NCI-H82 (cell line): ENCODE measurements at regions not wholly inside any gene's neighbourhood (a gene's known extent, or its start where the extent isn't known, plus 50 kb on each side); places are given as distances from the start of the nearest gene placed in this dataset.
"Not testable (repeated sequence)": the region's sequence is repeated elsewhere in the genome, so short reads cannot be mapped to it uniquely, and the experiment has no call there.

Experiments
- DNase-seq: peaks from one replicate; lab custom pipeline; 2025; lab: John Stamatoyannopoulos, UW

DNA sequence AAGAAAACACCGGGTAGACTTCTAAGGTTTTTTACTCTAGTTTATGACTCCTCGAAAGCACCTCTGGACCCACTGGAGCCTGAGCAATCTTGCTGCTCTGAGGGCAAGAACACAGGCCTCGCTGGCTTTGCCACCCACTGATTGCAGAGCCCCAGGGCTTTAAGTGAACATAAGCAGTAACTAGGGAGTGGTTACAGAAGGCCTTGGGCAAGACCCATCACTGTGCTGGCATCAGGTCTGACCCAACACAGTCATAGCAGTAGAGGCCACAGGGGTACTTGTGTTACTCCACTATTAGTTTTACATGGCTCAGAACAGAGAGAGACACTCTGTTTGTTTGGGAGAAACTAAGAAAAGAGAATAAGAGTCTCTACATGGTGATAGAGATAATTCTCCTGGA lies 684.5 kb downstream of the FAM181B start:
- no peak for DNase-seq

DNA sequence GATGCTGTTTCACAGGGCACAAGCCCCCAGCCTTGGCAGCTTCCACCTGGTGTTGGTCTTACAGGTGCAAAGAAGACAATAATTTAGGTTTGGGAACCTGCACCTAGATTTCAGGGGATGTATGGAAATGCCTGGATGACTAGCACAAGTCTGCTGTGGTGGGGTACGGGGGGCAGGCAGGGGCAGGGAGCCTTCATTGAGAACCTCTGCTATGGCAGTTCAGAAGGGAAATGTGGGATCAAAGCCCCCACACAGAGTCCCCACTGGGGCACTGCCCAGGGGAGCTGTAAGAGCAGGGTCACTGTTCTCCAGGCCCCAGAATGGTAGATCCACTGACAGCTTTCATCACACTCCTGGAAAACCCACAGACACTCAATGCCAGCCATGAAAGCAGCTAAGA lies 686.5 kb downstream of the FAM181B start:
- no peak for DNase-seq

DNA sequence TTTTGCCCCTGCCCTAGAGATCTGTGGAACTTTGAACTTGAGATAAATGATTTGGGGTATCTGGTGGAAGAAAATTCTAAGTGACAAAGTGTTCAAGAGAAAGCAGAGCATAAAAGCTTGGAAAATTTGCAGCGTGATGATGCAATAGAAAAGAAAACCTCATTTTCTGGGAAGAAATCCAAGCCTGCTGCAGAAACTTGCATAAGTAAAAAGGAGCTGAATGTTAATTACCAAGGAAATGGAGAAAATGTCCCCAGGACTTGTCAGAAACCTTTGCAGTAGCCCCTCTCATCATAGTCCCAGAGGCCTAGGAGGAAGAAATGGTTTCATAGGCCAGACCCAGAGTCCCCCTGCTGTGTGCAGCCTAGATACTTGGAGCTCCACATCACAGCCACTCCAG lies 686.9 kb downstream of the FAM181B start:
- DNase-seq = no peak

DNA sequence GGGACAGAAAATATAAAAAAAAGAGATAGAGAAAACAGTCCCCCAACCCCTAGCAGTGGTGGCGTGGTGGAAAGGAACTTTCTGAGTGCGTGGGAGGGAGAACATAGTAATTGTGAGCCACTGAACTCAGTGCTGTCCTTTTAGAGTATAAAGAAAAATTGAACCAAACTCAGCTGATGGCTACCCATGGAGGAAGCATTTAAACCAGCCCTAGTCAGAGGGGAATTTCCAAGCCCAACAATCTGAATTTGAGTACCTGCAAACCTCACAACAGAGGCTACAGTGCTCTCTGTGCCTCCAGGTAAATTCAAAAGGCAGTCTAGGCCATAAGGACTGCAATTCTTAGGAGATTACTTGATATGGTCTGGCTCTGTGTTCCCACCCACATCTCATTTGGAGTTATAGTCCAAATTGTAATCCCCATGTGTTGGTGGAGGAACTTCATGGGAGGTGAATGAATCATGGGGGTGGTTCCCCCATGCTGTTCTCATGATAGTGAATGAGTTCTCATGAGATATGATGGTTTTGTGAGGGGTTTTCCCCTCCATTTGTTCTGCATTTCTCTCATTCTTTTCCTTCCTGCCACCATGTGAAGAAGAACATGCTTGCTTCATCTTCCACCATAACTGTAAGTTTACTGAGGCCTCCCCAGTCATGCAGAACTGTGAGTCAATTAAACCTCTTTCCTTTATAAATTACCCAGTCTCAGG lies 687.8 kb downstream of the FAM181B start:
- DNase-seq = no peak

DNA sequence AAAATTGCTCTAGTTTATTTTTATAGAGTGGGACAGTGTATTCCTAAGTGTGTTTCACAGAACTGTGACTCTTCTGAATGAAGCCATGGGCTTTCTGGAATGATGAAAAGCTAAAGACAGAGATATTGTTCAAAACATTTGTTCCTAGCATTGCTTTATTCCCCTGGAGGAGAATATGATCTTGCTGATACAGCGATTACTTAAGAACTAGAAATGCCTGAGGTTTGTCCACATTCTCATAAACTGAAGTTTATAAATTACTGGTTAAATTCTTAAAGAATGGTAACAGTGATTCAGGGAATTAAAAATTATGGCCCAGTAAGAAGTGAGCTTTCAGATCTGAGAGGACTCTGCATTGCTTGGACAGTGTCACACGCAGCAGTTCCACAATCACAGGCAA lies 690.3 kb downstream of the FAM181B start:
- DNase-seq = no peak

DNA sequence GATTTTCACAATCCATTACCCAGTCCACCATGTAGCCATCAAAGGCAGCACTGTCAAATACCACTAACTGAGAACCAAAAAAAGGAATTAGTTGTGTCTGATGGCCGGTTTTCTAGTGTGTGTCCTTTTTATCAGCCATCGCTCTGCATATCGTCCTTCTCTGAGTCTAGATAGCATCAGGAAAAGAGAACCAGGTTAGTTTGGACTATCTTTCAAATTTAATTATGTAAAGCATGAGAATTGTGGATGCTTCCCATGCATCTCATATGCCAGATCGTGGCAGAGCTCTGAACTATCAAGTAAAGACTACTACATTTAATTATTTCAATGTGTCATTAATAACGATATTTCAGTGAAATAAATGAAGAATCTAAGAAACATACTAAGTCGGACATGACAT lies 691.9 kb downstream of the FAM181B start:
- DNase-seq = no peak

DNA sequence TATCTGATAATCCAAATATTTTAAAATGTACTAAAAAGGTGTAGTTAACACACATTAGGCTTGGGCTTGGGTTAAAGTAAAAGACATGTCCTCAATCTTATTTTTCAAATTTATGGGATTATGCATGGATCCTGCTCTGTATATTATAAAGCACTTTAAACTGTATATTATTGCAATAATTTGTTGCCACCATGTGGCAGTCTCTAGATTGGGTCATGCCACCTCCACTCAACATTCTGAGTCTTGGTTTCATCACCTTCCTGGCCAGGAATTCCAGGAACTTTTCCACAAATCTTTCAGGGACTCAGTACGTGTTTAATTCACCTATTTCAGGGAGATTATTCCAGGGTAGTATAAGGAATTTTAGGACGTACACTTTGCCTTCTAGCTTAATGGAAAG lies 695.5 kb downstream of the FAM181B start:
- DNase-seq = no peak

DNA sequence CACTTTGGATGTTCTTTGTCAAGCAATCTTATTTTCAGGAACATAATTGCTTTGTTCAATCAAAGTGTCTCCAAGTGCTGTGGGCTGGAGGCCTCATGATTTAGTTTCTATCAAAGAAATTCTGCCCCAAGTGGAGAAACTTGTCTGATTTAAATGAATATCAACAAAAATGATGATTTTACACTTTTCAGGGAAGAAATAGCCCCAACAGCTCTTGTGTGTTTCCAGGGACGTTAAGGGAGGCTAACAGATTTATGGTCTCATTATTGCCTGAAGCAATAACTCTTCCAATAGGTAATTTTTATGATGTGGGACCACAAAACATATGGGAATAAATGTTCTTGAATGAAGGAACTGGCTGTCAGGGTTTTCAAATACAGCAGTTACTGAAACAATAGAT lies 699.1 kb downstream of the FAM181B start:
- DNase-seq = no peak

DNA sequence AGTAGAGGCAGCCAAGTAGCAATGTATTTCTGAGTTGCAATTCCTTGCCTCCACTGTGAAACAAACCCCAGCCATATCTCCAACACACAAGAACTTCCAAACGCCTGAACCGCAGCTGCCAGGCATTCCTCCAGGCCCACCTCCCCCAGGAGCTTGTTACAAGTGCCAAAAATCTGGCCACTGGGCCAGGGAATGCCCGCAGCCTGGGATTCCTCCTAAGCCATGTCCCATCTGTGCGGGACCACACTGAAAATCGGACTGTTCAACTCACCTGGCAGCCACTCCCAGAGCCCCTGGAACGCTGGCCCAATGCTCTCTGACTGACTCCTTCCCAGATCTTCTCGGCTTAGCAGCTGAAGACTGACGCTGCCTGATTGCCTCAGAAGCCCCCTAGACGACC lies 706.3 kb downstream of the FAM181B start:
- DNase-seq = not testable (repeated sequence)

DNA sequence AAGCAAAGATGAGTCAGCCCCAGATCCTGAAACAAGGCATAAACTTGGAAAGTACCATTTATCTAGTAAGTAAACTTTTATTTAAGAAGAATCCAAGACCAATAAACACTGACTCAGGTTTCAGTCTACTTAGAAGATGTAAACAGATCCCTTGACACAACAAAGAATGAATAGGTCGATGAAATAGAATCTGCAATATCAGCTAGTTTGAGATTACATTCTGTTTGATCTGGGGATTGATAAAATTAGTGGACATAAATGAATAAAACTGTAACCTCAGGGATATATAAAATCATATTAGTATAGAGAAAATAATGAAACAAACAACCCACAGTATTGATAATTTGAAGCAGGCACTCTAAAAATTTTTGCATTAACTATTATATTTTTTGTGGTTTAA lies 708.9 kb downstream of the FAM181B start:
- DNase-seq = no peak

DNA sequence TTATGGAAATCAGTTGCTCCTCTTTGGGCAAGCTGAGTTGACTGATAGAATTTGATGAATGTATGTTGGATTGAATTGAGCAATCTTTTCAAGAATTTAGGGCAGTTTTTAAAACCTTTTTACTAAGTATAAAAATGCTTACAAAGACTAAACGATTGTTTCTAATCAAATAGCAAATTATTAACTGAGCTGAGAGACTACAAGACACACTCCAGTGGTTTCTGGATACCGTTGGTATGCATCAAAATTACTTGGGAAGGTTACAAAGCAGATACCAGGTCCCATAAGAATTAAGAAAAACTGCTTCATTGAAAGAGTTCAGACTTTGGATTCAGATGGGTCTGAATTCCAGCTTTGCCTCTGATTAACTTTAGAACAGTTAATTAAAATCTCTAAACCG lies 721.4 kb downstream of the FAM181B start:
- DNase-seq = no peak

DNA sequence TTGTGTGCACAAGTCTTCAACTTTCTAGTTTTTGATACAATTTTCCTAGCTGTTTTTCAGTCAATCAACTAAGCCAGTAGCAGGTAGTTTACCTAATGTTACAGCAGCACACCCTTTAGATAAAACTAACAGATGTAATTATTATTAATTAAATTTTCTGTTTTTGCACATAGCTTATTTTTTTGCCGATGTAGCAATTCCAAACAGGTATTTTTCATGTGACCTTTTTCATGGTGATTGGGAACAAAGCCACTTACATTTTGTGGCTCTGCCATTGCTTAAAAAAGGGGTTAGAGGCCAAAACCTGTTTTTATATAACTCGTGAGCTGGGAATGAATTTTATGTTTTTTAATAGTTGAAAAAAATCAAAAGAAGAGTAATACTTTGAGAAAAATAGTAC lies 724.5 kb downstream of the FAM181B start:
- no peak for DNase-seq

DNA sequence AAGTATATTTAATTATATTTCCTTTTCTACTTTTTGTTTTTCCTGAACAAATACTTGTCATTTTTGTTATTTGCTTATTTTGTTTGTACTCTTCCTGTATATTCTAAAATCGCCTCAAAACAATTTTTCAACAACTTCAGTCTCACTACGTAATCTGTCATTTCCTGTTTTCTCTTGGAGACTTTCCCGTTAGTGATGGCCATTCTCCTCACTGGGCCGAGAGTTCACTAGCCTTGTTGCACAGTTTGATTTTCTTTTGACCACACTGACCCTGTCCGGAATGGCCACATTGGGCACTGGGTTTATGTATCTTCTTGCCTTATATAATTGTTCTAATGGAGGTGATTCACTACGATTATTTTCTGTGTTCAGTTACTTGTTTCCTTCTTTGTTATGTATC lies 726.1 kb downstream of the FAM181B start:
- no peak for DNase-seq

DNA sequence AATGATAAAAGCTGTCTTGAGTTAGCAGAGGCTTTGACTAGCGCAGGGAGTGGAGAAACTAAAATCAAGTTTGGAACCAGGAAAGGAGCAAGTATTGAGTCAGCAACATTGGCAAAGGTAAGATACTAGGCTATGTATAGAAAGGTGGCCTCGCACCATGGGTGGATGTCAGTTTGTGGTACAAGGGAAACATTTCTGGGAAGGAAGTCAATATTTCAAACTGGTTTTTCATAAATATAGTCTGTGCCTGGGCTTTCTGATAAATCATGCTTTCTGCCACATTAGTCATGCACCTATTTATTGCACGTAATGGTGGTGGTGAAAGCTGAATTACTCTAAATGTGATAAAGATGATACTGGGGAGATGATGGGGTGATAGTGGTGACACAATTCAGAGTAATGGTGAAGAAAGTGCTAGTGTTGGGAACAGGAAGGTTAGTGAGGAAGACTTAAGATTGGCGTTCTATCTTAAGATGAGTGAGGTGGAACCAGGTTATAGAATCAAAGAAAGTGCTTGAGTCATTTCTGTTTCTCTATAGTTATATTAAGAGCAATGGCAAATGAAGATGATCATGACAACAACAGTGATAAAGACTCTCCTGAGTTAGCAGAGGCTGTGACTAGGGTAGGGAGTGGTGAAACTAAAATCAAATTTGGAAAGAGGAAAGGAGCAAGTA lies 729.0 kb downstream of the FAM181B start:
- no peak for DNase-seq

DNA sequence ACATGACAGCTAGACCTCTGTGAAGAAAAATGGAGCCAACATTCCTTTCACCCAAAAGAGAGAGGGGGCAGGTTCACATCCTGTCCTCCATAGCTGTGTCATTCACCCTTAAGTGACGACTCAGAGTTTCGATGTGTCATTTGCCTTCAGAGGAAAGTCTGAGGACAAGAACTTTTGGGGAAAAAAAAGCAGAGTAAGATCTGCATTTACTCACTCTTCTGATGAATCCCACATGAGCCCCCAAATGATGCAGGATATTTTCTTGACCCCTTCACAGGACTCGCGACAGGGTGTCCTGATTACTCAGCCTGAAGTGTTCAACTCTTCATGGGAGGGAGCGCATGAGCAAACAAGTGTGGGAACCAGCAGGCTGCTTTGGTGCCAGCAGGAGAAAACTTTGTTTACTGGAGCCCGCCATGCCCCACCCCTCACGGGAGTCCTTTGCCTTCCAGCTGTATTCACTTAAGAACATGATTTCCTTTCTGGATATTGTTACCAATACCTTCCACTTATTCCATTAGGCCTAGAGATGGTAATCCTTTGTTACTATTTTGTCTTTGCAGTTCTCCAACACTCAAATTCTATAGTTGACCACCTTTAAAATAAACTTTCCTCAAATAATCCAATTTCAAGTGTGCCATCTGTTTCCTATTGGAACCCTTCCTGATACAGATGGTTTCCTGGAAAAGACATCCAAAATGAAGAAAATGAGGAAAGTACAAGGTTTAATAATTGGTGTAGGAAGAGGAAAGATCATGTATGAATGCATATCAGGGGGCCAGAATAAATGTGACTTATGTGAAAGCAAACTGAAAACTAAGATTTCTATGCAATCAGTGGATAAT lies 729.8 kb downstream of the FAM181B start:
- DNase-seq = peak; percentile 21

DNA sequence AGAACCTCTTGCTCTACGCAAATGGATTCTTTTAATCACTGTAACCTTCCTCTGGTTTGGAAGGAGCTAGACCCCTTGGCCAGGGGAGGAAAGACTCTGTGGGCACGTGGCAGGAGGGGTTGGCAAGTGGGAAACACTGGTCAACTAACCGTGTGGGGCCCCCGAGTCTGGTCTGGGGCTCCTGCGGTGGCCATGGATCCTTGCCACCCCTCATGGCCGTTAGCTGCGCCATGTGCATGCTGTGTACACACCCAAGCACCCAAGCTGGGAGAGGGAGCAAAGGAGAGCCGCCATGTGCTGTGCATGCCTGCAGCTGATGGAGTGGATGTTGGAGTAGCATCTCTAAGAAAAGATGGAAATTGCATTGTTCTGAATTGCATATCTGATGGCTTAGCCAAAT lies 730.6 kb downstream of the FAM181B start:
- no peak for DNase-seq

DNA sequence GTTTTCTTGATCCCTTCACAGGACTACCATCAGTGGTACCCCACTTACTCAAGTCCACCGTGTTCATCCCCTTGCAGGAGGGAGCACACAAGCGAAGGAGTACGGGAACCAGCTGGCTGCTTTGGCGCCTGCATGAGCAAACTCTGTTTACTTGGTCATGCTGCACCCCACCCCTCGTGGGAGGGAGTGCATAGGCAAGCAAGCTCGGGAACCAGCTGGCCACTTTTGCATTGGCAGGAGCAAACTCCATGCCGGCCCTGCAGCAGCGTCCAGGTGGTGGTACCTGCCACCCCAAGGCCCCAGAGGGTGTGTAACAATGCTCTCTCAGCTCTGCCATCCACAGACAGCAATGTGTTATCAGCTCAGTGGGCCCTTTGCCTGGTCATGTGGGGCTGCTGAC lies 737.8 kb downstream of the FAM181B start:
- no peak for DNase-seq

DNA sequence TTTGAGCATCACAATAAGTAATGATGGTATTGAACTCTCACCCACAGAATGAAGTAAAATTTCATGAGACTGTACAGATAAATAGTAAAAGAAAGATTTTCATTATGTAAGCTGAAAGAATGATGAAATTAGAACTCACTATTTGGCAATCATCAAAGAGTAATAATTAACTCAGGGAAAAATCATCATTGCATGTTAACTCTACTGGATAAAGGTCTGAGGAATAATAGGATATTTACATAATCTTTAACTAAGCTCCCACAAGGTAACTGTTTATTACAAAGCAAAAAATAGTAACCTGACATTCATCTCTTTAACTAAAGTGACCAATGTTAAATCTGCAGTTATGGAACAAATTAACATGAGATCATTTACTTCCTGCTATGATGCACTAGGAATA lies 739.9 kb downstream of the FAM181B start:
- DNase-seq = no peak

DNA sequence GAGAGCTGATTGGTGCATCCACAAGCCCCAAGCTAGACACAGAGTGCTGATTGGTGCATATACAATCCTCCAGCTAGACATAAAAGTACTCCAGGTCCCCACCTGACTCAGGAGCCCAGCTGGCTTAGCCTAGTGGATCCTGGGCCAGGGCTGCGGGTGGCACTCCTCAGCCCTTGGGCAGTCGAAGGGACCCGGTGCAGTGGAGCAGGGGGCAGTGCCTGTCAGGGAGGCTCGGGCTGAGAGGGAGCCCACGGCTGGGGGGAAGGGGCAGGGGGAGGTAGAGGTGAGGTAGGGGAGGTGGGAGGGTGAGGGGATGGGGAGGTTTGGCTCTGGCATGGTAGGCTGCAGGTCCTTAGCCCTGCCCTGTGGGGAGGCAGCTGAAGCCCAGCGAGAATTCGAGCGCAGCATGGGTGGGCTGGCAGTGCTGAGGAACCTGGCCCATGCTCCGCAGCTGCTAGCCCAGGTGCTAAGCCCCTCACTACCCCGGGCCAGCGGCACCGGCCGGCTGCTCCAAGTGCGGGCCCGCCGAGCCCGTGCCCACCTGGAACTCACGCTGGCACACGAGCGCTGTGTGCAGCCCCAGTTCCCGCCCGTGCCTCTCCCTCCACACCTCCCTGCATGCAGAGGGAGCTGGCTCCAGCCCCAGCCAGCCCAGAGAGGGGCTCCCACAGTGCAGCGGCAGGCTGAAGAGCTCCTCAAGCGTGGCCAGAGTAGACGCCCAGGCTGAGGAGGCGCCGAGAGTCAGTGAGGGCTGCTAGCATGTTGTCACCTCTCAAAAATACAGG lies 742.8 kb downstream of the FAM181B start:
- no peak for DNase-seq

DNA sequence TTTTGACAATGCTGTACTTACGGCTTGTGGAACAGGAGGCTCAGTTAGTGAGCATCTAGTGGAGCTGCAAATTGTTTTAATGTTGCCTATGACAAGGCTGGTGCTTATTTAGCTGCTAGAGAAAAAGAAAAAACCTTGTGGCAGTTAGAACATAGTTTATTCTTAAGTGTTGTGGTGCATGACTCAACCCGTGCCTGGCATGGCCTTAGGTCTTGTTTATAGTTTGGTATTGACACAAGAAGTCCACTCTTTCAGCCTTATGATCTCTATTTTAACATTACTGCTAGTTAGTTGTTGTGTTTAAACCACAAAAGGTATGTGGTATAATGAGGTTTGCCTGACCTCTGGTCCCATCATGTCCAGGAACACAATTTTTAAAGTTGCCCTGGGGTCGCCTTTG lies 744.6 kb downstream of the FAM181B start:
- DNase-seq = no peak

DNA sequence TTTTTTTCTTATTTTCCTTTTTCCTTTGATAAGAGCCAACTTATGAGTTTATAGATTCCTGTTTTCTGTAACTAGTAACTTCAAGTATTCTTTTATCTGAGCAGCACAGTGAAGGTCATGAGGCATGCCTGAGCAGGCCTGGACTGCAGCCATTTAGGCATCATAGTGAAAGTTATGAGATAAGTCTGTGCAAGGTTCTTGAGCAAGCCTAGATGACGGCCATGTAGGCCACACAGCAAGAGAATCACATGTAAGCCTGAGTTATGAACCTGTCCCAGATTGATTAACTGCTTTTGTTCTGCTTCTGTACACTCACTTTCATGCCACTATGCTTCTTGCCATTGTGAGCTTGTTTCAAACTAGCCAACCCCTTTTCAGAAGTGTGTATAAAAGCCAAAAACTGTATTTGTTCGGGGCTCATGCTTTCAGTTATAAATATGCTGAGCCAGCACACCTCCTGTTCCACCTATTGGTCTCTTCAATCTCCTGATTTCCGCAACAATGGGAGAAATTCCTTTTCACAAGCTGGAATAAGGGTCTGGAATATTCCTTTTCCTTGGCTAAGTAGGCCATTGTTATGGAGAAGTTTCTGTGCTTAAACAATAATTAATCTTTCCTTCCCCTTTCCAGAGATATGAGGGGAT lies 745.7 kb downstream of the FAM181B start:
- DNase-seq = no peak
